GM21423 (cell line): ENCODE measurements at regions not wholly inside any gene's neighbourhood (a gene's known extent, or its start where the extent isn't known, plus 50 kb on each side); places are given as distances from the start of the nearest gene placed in this dataset.

ENCODE experiments used
- ATAC-seq: cut with Tn5 transposase; IDR thresholded peaks from one replicate; pipeline ENCODE4 v1.9.1; 2021; ENCODE audit warnings: mild to moderate bottlenecking, moderate library complexity; ENCODE audit not compliant: unreplicated experiment

DNA sequence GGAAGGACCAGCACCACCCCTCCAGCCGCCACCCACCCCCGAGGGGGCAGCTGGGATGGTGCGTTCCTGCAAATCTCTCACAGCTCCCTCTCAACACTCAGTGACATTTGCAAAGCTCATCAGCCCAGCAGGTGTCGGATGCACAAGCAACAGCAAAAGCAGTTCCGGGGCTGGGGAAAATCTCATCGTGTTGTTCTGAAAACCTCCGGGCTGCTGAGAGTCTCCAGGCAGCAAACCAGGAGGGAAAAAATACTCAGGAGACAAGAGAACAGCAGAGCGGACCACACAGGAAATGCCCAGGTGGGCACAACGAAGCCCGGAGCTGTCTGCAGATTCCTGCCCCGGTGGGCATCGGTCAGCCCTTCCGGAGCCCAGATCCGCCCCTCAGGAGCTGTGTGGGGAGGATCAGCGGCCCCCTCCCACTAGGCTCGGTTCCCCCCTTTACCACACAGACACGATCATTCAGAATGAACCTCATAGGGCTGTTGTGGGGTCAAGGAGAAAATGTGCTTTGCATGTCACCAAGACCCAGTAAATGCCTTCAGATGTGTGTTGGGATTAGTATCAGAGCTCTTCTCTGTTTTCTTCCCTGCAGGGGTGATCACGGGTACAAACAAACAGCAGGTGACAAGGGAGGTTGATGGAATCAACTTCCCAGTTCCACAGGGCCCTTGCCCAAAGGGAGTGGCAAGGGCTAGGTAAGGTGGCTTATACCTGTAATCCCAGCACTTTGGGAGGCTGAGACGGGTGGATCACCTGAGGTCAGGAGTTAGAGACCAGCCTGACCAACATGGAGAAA is 127.0 kb upstream of the TIAM1 start:
- ATAC-seq, result no peak

DNA sequence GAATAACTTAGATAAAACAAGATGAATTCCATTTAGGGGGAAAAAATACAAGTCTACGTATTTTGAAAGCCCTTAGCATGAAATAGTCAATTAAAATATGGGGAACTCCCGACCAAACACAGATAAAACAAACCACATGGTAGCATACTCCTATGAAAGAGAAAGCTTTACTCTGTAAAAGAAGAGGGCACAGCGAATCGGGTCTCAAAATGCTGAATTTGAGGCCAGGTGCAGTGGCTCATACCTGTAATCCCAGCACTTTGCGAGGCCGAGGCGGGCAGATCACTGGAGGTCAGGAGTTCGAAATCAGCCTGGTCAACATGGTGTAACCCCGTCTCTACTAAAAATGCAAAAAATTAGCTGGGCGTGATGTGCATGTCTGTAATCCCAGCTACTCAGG is 116.9 kb upstream of the TIAM1 start:
- ATAC-seq, result no peak

DNA sequence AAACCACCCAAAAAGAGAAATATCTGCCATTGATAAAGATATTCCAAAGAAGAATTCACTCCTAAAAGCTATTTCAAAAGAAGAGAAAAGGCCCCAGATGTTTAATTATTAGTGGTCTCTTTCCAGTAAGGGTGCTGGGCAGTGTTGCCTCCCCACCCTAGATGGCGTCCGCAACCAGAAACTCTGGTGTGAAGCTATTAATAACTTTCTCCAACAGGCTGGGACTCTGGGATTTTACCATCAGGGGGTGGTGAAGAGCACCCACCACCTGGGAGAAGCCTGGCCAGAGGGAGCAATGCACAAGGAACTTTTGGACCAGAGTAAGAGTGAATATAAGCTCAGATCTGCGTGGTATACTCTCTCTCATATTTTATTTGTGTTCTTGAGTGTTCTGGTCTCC is 115.4 kb upstream of the TIAM1 start:
- no peak for ATAC-seq

DNA sequence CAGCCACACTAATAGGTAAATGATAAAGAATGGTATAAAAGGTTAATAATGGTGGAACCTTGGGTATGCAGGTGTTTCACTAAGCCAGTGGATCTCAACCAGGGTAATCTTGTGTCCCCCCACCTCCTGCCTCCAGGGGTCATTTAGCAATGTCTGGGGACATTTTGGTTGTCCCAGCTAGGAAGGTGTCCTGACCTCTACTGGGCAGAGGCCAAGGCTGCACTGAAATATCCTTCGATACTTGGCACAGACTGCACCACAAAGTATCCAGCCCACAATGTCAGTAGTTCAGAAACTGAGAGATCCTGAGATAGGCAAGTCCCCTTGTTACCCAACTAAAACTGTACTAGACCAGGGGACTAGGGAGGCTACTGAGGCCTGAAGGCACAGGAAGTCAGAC is 113.6 kb upstream of the TIAM1 start:
- ATAC-seq, result no peak

DNA sequence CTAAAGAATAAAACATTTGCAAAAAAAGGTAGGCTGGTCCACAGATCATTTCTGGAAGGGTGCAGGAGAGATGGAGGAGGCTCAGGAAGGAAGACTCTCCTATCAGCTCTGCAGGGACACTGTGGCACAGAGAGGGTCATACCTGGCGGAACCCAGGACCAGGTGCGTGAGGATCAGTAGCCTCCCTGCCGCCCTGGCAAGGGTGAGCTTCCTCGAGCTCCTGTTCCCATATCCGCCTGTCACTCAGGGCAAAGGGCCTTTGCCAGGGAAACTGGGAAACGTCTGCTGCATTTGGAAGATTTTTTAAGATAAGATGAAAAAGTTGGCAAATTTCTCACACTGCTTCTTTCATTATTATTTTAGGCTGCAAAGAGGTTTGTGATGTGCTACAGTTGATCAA is 112.1 kb upstream of the TIAM1 start:
- no peak for ATAC-seq

DNA sequence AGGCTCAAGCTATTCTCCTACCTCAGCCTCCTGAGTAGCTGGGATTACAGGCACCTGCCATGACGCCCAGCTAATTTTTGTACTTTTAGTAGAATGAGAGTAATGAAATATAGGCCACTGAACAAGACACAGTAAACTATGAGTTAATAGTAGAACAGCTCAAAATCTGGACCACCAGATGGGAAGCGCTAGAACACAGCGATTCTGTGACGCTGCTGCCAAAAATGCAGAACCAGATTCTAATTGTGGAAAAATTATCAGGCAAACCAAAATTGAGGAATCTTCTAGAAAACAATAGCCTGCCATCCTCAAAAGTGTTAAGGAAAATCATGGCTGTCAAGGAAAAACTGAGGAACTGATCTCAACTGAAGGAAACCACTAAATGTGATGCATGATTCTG is 111.4 kb upstream of the TIAM1 start:
- no peak for ATAC-seq

DNA sequence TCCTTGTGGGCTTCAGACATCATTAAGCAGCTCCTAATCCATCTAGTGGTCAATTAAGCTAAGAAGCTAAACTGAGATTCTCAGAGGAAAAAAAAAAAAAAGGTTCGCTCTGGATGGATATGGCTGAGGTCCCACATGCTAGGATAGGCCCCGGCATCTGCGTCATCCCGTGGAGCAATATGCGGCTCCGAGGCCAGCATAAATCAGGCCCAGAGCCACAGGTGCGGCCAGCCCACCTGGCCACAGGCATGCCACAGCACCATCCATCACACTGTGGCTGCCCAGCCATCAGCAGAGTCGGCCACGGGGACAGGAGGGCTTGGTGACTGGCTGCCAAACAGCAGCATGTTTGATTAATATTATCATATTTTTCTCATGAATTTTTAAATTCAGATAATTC is 106.9 kb upstream of the TIAM1 start:
- ATAC-seq, result no peak

DNA sequence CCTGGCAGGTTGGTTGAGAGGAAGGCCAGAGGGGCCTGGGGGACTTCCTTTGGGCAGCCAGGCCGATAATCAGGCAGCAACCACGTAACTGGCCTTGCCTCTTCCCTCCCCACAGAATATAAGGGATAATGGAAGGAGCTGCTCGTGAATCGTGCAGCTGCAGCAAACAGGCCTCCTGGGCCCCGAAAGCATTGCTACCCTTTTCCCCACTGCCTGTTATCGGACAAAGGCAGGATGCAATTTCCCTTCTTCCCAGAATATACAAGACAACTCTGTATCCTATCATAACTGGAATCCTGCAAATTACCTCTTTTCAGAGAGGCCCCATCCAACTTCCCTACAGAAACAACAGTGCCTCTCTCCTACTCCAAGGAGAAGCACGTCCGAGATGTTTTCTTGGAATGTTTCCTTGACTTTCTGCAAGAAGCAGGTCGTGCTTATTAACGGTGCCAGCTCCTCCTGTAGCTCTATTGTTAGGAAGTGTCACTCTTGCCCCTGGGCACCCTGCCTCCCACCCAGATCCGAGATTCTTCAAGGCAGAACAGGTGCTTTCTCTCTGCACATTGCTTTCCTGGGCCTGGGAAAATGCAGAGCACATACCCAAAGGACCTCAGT is 106.0 kb upstream of the TIAM1 start:
- ATAC-seq, result no peak

DNA sequence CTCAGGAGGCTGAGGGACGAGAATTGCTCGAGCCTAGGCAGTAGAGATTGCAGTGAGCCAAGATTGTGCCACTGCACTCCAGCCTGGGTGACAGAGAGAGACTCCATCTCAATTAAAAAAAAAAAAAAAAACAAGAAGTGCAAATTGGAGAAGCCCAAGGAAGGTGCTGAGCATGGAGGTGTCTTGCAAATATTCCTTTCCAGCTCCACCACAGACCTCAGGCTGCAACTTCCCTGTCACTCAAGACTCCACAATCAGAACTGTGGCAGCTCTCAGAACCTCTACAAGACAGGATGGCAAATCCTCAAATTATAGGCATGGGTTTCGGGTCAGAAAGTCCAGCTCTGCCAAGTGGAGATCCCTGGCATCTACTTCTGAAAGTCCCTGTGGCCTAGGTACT is 104.4 kb upstream of the TIAM1 start:
- ATAC-seq, result no peak

DNA sequence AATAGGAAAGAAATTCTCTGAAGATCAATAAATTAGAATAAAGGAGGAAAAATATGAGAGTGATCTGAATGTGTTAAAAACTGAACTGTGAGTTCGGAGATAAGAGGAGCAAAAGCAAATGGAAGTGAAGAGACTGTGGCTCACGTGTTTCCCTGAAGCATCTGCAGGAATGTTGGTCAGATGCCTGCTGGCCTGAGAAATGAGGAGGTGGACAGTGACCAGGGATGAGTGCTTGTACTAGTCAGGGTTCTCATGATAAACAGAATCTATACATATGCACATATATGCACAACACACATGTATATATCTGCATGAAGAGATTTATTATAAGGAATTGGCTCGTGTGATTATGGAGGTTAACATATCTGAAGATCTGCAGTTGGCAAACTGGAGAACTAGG is 103.4 kb upstream of the TIAM1 start:
- ATAC-seq, result no peak

DNA sequence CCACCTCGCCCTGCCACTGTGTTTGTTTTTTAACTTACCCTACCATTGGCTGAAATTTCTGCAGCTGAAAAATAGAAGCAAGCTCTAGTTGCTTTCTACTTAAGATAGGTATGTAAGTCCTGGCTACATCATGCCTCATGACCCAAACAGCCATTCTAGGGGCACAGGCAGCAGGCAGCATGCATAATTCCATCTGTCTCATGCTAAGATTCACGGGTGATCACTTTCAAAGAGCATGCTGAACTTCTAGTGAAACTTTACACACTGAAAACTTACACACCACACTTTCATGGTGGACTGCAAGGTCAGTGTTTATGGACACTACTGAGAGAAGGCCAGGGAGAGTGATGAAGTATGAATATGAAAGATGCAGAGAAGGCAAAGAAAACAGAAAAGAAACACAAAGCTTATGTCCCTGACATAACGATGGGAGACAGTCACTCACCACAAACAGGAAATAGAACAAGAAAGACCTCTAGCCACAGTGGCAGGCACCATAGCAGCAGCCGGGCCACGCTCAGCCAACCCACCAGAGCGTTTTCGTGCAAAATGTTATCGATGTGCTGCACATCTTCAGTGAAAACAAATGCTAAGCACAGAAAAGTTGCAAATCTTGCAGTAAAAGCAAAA is 102.3 kb upstream of the TIAM1 start:
- ATAC-seq, result peak; percentile 75

DNA sequence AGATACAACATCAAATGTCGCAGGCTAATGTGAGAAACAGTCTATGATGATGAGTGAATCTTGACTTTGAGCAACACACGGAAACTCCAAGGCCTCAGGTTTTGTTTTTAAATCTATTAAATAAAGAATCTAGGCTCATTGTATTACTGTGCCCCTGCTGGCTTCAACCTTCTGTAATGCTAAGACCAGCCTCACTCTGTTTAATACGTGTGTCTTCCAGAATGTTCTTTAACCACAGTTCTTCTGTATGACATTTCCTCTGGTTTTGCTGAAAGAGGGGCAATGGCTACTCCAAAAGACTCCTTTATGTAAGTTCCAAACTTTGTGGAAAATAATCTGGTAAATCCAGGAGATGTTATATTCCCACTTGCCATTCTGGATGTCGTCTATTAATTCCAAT is 101.1 kb upstream of the TIAM1 start:
- no peak for ATAC-seq

DNA sequence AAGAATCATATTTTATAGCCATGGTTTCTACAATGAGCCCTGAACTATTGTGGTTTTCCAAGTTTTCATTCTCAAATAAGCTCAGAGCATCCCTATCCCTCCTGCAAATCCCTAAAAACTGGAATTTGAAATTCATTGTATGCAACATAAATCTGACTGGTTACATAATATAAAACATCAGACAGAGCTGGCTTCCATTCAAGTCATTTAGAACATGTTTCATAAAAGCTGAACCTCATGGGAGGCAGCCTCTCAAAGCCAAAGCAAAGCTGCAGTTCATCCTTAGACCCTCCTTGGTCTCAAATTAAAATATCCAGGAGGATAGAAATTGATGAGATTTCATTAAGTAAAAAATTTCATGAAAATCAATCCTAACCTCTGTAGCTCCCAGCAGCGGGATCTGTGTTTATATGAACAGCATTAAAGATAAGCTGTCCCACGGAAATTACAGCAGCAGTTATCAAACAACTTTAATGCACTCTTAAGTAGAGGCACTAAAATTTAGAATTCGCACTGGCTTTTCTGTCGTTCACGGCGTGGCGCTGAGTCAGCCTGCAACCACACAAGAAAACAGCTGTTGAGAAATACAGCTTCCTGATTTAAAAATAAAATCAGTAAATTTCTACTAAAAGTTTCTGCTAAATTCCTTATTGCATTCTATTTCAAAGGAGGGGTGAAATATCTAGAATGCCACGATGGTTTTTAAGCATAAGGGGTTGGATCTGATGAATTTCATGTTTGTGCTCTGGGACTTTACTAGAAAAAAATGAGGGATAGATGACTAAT is 99.9 kb upstream of the TIAM1 start:
- ATAC-seq, result no peak

DNA sequence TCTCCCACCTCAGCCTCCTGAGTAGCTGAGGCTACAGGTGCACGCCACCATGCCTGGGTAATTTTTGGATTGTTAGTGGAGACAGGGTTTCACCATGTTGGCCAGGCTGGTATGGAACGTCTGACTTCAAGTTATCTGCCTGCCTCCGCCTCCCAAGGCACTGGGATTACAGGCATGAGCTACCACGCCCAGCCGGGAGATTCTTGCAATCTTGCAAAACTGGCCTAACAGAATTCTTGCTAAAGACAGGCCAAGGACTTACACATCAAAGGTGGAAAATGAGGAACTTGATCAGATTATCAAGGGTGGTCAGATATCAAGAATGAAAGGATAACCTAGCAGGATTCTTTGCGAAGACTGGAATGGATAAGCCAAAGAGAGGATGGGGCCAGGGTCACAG is 98.3 kb upstream of the TIAM1 start:
- ATAC-seq, result no peak

DNA sequence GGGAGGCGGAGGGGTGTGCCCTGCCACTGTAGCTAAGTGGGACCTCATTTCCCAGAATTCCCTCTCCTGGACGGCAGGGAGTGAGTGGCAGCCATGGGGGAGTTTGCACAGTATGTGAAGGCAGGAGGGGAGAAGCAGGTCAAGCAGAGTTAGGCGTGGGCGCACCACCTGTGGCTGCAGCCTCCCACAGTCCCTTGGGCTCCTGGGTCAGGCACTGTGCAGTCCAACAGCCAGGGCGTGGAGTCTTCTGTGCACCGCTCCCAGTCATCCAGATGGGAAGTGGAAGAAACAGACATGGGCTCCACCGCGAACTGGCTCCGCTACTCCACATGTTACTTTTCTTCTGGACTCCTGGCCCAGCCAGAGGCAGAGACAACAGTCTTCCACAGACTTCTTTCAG is 85.4 kb upstream of the TIAM1 start:
- ATAC-seq, result no peak

DNA sequence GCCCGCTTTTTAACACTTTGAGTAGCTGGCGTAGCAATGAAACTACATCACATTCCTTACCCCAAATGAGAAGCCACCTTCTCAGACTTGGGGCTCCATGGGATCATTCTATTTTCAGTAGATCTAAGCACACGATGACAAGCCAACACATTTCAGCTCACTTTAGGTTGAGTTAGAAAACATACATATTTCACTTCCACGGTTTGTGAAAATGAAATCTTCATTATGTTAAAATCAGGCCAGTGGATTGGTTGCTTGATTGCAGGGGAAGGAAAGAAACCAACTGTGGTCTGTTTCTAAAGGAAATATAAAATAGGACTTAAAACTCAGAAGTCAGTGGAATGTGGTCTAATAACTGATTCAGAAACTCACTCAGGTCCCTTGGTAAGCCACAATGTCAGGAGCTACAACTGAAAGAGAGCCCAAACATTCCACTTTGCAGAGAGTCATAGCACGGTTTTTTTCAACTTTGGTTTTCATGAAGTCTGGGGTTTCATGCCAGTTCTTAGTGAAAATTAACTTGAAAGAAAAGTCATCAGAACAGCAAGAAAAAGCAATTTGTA is 82.3 kb upstream of the TIAM1 start:
- ATAC-seq, result peak; percentile 52

DNA sequence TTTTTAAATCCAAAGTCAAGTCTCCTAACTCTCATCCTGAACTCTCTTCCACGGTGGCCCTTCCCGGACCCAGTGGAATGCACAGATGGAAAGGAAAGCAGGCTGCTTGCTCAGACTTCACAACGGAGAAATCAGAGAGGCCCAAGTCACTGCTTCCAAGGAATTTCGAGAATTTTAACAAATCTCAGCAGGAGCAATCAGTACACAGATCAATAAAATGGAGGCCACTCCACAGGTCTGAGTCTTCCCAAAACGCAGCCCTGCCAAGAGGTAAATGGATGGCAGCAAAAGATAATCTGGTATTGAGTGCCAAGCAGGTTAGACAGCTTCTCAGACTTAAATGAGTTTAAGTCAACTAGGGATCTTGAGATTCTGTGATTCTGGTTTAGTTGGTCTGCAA is 81.1 kb upstream of the TIAM1 start:
- ATAC-seq, result no peak

DNA sequence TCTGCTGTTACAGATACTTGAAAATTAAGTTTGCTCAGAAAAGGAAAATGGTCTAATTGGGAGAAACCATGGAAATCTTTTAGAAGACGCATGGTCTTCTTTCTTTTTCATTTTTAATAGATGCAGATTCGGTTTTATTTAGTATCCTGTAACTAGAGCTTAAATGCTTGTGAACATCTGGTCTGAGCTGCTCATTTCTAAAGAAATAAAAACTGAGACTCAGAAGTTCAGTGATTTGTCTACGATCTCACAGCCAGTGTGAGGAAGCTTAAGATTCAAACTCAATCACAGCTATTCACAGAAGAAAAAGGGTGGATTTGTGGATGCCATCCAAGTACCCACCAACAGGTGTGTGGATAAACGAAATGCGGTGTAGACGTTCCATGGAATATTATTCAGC is 80.0 kb upstream of the TIAM1 start:
- ATAC-seq, result no peak

DNA sequence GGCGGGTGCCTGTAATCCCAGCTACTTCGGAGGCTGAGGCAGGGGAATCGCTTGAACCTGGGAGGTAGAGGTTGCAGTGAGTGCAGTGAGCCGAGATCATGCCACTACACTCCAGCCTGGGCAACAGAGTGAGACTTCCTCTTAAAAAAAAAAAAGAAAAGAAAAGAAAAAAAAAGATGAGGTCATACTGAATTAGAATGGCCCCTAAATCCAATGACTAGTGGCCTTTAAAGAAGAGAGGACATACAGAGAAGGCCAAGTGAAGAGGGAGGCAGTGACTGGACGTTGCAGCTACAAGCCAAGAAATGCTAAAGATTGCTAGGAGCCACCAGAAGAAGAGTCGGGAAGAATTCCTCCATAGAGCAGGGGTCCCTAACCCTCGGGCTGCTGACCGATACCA is 76.9 kb upstream of the TIAM1 start:
- no peak for ATAC-seq

DNA sequence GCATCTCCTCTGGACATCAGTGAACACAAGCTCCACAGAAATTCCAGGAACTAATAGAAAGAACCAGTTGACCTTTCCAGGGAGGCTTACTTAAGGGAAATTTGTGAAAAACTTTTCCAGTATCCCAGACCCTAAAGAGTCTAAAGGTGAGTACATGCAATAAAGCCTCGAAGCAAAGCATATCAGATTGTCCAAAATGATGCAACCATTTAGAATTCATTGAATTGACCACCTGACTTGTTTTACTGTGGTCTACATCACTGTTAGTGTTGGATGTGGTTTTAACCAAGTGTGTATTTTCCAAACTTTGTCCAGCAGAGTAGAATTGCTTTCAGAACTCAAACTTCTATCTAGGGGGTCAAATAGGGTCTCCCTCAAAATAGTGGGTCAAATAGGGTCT is 76.3 kb upstream of the TIAM1 start:
- ATAC-seq, result no peak

DNA sequence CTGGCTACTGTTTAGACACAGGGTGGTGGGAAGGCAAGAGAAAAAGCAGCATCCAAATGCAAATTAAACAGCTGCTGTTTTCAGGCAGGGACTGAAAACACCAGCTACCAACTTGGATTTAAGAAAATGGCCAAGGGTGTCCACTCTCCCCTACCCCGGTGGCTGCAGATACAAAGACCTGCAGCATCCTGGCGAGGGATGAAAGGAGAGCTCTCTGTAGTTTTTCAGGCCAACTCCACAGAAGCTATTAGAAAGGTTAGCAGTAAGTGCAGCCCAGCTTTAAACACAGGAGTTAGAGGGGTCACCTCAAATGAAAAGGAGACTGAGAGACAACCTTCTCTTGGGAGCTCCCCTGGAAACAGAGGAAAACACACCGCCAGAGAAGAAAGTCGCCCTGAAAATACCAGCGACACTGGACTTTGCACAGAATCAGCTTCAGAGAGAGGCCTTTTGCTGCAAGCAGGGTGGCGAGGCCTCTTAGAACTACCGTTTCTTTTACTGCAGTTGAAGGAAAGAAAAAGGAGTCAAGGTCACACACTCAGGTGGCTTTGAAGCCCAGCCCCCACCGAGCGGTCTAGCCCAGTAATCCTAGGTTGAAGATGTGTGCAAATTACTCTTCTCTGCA is 74.4 kb upstream of the TIAM1 start:
- no peak for ATAC-seq
